Activated CD4-positive, alpha-beta T cell treated with anti-CD3 and anti-CD28 coated beads for 36 hours (primary cell): ENCODE measurements at regions not wholly inside any gene's neighbourhood (a gene's known extent, or its start where the extent isn't known, plus 50 kb on each side); places are given as distances from the start of the nearest gene placed in this dataset.
"Not testable (repeated sequence)": the region's sequence is repeated elsewhere in the genome, so short reads cannot be mapped to it uniquely, and the experiment has no call there.

ENCODE experiments used
- ATAC-seq: fragments of 200-7000 bp; cut with Tn5 transposase; one replicate; pipeline ENCODE4 v1.10.0; 2021; ENCODE audit warnings: mild to moderate bottlenecking, moderate library complexity
- CTCF ChIA-PET: fragments of 350-600 bp; sonication (Branson Sonifier 250); formaldehyde crosslinking; loops from one replicate; lab custom pipeline; 2021; ENCODE audit warnings: antibody characterized with exemption; lab: Charles Lee
- POLR2A ChIA-PET: fragments of 350-600 bp; sonication (Branson Sonifier 250); formaldehyde crosslinking; loops from one replicate; lab custom pipeline; 2021; ENCODE audit warnings: antibody characterized with exemption, inconsistent platforms; lab: Charles Lee
- DNase-seq: peaks from one replicate; pipeline ENCODE4 v3.0.0-alpha.2; 2020
- H3K27ac Mint-ChIP-seq: one replicate; pipeline ENCODE4 v1.8.0; 2021; ENCODE audit warnings: mixed read lengths
- H3K27me3 Mint-ChIP-seq: one replicate; pipeline ENCODE4 v1.8.0; 2021; ENCODE audit warnings: mixed read lengths
- H3K36me3 Mint-ChIP-seq: one replicate; pipeline ENCODE4 v1.8.0; 2021; ENCODE audit warnings: low read depth, mixed read lengths
- H3K4me1 Mint-ChIP-seq: one replicate; pipeline ENCODE4 v1.8.0; 2021; ENCODE audit warnings: mixed read lengths
- H3K4me3 Mint-ChIP-seq: one replicate; pipeline ENCODE4 v1.8.0; 2021; ENCODE audit warnings: mild to moderate bottlenecking, moderate library complexity, mixed read lengths
- H3K9me3 Mint-ChIP-seq: one replicate; pipeline ENCODE4 v1.8.0; 2021; ENCODE audit warnings: low read depth, mixed read lengths
- intact Hi-C, 2 experiments: fragments of 100-400 bp; cut with DNase I in 1 of 2; cut with micrococcal nuclease in 1 of 2; formaldehyde crosslinking; loops; one replicate each; pipeline versions ENCODE4 v1.14.2 to v1.15.1; 2022 to 2024; cut with DNase I, micrococcal nuclease

DNA sequence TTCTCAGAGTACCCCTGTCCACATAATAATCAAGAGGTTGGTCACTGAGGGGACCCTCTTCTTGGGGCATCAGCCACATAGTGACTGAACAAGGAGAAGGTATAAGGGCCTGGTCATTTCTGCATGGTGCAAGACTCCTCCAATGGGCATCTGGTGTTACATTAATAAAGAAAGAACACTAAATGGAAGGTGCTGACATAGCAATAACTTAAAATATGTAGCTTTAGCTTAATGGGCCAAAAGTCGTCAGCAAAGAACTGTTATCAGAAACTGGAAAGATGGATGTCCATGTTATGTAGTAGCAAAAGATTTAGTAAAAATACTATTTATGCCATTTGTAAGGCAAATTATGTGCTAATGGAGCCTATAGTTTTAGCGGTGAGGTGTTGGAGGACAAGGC, 916.5 kb upstream of the SOX11 start:
- DNase-seq (no peak), ATAC-seq (no peak)
- intact Hi-C loops = no loop called here
- no peaks in the 10 kb centered on the region for H3K27me3 Mint-ChIP-seq
- H3K4me3 Mint-ChIP-seq = no peak overlapping the region
- H3K36me3 Mint-ChIP-seq = no peaks in the 10 kb centered on the region
- no peaks in the 10 kb centered on the region for H3K4me1 Mint-ChIP-seq
- ChIA-PET POLR2A (no interaction called here), CTCF (no interaction called here)
- peaks cover 15% of the 10 kb centered on the region for H3K9me3 Mint-ChIP-seq
- H3K27ac Mint-ChIP-seq = no peak overlapping the region

DNA sequence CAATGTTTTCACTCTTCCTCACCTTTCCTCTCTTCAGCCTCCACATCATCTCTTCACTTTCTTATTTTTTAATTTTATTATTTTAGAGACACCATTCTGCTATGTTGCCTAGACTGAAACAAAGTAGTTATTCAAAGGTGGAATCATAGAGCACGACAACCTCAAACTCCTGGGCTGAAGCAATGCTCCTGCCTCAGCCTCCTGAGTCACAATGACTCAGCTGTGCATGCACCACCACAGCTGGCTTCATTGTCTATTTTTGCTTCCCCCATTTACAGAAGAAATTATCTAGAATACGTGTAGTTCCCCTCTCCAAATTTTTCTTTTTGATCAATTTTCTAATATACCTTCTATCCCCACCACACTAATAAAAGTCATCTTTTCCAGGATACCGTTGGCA, 911.5 kb upstream of the SOX11 start:
- Mint-ChIP-seq H3K4me1 (no peaks in the 10 kb centered on the region), H3K9me3 (peaks cover 9% of the 10 kb centered on the region), H3K27me3 (no peaks in the 10 kb centered on the region), H3K36me3 (no peaks in the 10 kb centered on the region), H3K4me3 (no peak overlapping the region), H3K27ac (no peak overlapping the region)
- POLR2A ChIA-PET = no interaction called here
- DNase-seq (no peak), ATAC-seq (no peak)
- intact Hi-C loops = no loop called here
- CTCF ChIA-PET = no interaction called here

DNA sequence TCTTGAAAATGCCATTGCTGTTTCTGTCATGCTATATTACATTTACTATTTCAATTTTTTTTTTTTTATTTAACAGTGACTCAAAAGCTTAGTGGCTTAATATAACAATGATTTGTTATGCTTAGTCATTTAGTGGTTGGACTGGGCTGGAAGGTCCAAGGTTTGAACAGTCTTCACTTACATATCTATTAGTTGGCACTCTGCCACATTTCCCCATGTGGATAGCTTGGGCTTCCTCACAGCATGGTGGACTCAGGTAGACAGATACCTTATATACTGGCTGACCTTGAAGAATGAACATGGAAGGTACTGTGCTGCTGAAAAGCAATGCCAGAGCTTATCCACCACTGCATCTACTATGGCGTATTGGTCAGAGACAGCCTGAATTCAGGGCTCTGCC, 909.5 kb upstream of the SOX11 start:
- no peaks in the 10 kb centered on the region for H3K36me3 Mint-ChIP-seq
- no peak overlapping the region for H3K4me3 Mint-ChIP-seq
- H3K27me3 Mint-ChIP-seq = no peaks in the 10 kb centered on the region
- ChIA-PET CTCF (no interaction called here), POLR2A (no interaction called here)
- no peaks in the 10 kb centered on the region for H3K4me1 Mint-ChIP-seq
- no peak for DNase-seq
- no peak for ATAC-seq
- intact Hi-C loops = no loop called here
- no peak overlapping the region for H3K27ac Mint-ChIP-seq
- peaks cover 14% of the 10 kb centered on the region for H3K9me3 Mint-ChIP-seq

DNA sequence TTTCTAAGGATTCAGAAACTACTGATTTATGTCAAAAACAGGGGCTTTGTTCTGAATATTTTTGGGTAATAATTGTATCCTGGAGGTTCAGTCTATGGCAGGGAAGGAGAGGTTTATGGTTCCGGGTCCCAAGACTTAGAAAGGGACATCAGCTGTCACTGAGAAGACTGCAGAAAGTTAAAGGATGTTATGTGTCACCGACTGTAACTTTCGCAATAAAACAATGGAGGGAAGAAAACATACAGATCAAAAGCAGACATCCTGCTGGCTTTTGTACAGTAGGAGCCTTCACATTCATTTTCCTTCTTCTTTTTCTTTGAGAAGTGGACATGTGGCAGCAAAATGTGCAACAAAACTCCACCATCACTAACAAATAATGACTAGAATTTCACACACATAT, 900.7 kb upstream of the SOX11 start:
- intact Hi-C loops = no loop called here
- Mint-ChIP-seq H3K36me3 (peaks cover 2% of the 10 kb centered on the region), H3K4me3 (no peak overlapping the region), H3K27ac (no peak overlapping the region), H3K27me3 (no peaks in the 10 kb centered on the region), H3K9me3 (peaks cover 24% of the 10 kb centered on the region), H3K4me1 (no peaks in the 10 kb centered on the region)
- POLR2A ChIA-PET = no interaction called here
- DNase-seq (no peak), ATAC-seq (no peak)
- CTCF ChIA-PET = no interaction called here

DNA sequence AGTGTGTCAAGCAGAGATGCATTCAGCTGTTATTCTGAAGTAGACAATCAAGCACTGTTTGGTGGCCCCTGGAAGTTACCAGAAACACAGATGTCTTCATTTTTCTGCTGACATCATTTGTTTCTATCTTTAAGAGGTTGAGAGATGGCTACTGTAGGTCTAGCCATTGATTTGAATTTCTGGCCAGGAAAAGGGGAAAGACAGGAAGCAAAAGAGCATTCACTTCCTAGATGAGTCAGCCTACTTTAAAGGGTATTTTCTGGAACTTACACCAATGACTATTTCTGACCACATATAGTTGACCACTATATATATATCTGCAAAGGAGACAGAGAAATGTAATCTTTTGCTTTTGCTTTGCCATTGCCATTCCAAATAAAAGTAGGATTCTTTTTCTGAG, 900.1 kb upstream of the SOX11 start:
- no peak overlapping the region for H3K27ac Mint-ChIP-seq
- no peak for ATAC-seq
- no peak for DNase-seq
- peaks cover 2% of the 10 kb centered on the region for H3K36me3 Mint-ChIP-seq
- intact Hi-C loops = no loop called here
- no peaks in the 10 kb centered on the region for H3K27me3 Mint-ChIP-seq
- no peaks in the 10 kb centered on the region for H3K4me1 Mint-ChIP-seq
- peaks cover 25% of the 10 kb centered on the region for H3K9me3 Mint-ChIP-seq
- ChIA-PET CTCF (no interaction called here), POLR2A (no interaction called here)
- no peak overlapping the region for H3K4me3 Mint-ChIP-seq

DNA sequence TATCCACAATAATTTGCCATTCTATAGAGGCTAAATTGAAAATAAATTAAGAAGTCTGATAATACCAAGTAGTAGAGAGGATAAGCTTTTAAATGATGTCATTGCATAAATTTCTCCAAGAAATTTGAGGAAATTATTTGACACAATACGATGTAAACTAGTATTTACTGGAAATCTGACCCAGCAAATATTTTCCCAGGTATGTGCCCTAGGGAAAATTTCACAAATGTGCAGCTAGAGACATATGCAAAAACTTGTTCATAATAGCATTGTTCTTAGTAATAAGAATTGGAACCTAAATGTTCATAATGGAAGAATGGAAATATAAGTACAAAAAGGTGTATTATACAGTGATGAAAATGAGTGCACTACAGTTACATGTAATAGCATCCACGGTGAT, 888.8 kb upstream of the SOX11 start:
- Mint-ChIP-seq H3K4me3 (no peak overlapping the region), H3K4me1 (no peaks in the 10 kb centered on the region)
- ATAC-seq = no peak

DNA sequence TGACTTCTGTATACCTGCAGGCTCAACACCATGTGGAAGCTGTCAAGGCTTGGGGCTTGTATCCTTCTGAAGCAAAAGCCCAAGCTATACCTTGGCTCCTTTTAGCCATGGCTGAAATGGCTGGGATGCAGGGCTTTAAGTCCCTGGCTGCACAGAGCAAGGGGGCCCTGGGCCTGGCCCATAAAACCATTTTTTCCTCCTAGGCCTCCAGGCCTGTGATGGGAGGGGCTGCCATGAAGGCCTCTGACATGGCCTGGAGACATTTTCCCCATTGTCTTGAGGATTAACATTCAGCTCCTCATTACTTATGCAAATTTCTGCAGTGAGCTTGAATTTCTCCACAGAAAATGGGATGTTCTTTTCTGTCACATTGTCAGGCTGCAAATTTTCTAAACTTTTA, 878.0 kb upstream of the SOX11 start:
- H3K4me1 Mint-ChIP-seq, POLR2A ChIA-PET, H3K4me3 Mint-ChIP-seq, H3K27ac Mint-ChIP-seq, H3K36me3 Mint-ChIP-seq, DNase-seq, H3K27me3 Mint-ChIP-seq, intact Hi-C loops, ATAC-seq, CTCF ChIA-PET: not testable (repeated sequence)
- H3K9me3 Mint-ChIP-seq = peaks cover 24% of the 10 kb centered on the region

More for the DNA sequence above, 888.8 kb upstream of the SOX11 start:
- no peaks in the 10 kb centered on the region for H3K36me3 Mint-ChIP-seq
- no peak overlapping the region for H3K27ac Mint-ChIP-seq
- DNase-seq = no peak
- POLR2A ChIA-PET = no interaction called here
- CTCF ChIA-PET = no interaction called here
- H3K27me3 Mint-ChIP-seq = no peaks in the 10 kb centered on the region
- peaks cover 3% of the 10 kb centered on the region for H3K9me3 Mint-ChIP-seq
- intact Hi-C loops = no loop called here

DNA sequence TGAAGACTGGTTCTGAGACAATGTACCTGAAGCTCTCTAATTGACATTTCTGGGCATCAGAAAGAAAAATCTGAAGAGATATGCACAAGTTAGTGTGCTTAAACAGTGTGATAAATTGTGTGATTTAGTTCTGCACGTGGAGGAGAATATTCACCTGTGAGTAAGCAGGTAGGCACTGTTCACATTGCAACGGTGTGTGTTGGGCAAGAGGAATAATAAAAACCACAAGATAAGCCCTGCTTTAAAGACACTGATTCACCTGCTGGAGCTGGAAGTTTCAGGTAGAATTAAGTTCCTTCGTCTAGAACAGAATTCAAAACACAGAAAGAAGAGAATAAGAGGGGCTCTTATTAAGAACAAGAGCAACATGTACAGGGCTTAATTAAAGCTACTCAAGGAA, 864.3 kb upstream of the SOX11 start:
- intact Hi-C loops = no loop called here
- DNase-seq = no peak
- POLR2A ChIA-PET = no interaction called here
- Mint-ChIP-seq H3K4me3 (no peak overlapping the region), H3K4me1 (no peaks in the 10 kb centered on the region), H3K27me3 (no peaks in the 10 kb centered on the region), H3K9me3 (peaks cover 3% of the 10 kb centered on the region), H3K36me3 (no peaks in the 10 kb centered on the region), H3K27ac (no peak overlapping the region)
- CTCF ChIA-PET = no interaction called here
- no peak for ATAC-seq

DNA sequence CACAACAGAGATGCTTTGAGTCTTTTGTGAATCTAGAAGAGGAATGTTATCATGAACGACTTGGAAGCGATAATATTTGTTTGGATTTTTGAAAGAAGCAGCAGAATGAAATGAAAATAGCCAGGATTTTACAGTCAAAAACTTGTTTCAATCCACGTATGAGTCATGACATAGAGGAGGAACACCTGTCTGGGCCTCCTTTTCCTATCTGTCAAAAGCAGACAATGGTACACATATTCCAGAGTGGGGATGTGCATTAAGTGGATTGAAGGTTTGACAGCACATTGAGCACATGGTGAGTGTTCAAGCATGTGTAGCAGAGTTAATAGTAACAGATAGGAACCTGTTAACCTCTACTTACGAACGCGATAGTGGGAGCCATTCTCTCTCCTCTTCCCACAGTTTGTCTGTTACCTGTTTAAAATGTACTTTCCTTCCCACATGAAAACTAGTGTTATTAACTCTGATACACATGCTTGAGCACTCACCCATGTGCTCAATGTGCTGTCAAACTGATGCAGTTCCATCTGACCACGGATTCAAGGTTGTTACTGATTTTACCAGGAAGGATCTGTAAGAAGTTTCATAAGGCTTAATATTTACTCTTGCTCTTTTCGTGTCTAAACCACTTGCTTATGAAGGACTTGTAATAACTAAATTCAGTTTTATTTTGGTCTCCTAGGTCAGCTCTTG, 863.4 kb upstream of the SOX11 start:
- CTCF ChIA-PET = no interaction called here
- POLR2A ChIA-PET = no interaction called here
- Mint-ChIP-seq H3K4me3 (no peak overlapping the region), H3K9me3 (peaks cover 4% of the 10 kb centered on the region), H3K4me1 (no peaks in the 10 kb centered on the region), H3K36me3 (no peaks in the 10 kb centered on the region), H3K27ac (no peak overlapping the region), H3K27me3 (no peaks in the 10 kb centered on the region)
- DNase-seq (no peak), ATAC-seq (no peak)
- intact Hi-C loops = no loop called here

DNA sequence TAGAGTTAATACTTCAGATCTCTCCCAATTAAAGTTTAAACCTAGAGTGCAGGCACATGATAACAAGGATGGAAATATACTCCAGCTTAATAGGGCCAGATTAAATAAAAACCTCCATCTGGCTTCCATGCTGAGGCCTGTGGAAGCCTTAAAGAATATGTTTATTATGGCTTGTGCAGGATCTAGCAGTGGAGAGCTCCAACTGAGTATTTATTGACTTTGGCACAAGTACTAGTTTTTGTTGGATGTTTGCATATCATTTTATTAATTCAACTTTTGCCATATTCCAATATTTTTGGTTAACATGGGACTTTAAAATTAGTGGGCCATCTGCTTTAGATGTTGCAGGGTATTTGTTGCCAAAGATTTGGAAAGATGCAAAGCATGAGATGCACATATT, 860.4 kb upstream of the SOX11 start:
- Mint-ChIP-seq H3K27ac (no peak overlapping the region), H3K36me3 (no peaks in the 10 kb centered on the region), H3K4me3 (no peak overlapping the region), H3K9me3 (peaks cover 8% of the 10 kb centered on the region), H3K4me1 (no peaks in the 10 kb centered on the region), H3K27me3 (no peaks in the 10 kb centered on the region)
- ATAC-seq (no peak), DNase-seq (no peak)
- ChIA-PET CTCF (no interaction called here), POLR2A (no interaction called here)
- intact Hi-C loops = no loop called here

DNA sequence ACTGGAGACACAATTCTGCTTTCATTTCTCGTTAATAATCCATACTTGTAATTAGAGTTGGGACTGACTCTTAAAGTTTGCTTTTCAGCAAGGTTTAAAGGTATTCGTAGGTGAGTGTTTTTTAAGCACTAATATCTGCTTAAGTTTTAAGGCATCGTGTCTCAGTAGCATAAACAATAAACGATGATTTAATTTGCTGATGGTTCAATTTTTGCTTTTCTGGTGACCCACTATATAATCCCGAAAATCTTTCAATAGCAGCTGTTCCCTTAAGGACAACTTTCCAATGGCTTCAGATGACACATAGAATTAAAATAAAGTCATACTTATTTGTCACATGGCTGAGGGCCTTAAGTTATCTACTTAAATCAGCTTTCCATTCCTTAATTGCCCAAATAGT, 859.5 kb upstream of the SOX11 start:
- Mint-ChIP-seq H3K27ac (no peak overlapping the region), H3K27me3 (no peaks in the 10 kb centered on the region), H3K9me3 (peaks cover 8% of the 10 kb centered on the region), H3K36me3 (peaks cover 1% of the 10 kb centered on the region), H3K4me1 (no peaks in the 10 kb centered on the region), H3K4me3 (no peak overlapping the region)
- intact Hi-C loops = no loop called here
- DNase-seq = no peak
- no peak for ATAC-seq
- ChIA-PET POLR2A (no interaction called here), CTCF (no interaction called here)

DNA sequence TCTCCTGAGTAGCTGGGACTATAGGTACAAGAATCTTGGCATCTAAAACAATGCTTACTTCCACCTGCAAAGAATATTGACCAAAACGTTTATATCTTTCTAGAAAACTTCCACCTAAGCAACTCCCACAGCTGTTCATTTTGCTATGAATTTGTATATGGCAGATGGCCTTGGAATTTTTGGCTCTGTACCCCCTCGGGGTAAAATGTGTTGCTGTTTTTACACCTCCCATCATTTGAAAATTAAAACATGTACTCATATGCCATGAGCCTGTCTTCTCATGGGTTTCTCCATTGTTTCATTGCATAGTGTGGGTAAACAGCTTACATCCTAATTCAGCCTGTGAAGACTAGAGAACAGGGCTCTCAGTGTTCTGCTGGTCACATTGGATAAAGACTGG, 853.6 kb upstream of the SOX11 start:
- H3K27me3 Mint-ChIP-seq = no peaks in the 10 kb centered on the region
- ChIA-PET CTCF (no interaction called here), POLR2A (no interaction called here)
- H3K4me1 Mint-ChIP-seq = no peaks in the 10 kb centered on the region
- no peak overlapping the region for H3K27ac Mint-ChIP-seq
- intact Hi-C loops = no loop called here
- peaks cover 1% of the 10 kb centered on the region for H3K36me3 Mint-ChIP-seq
- no peak overlapping the region for H3K4me3 Mint-ChIP-seq
- no peak for ATAC-seq
- peaks cover 9% of the 10 kb centered on the region for H3K9me3 Mint-ChIP-seq
- no peak for DNase-seq

DNA sequence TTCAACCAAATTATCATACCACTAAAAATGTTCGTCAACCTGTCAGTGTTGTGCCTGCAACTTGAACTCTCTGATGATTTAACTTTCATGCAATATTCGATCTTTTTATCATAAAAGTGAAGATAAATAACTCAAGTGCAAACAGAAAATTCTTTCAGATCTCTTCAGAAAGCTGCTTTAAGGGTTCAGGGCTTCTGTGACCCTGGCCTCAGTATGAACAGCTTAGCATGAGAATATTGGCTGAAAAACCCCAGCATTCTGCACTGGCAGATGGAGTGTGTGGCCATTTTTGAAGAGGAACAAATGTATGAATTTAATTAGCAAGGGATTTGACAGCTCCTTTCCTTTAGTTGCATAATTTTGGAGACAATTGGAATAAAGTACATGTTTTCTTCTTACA, 851.4 kb upstream of the SOX11 start:
- Mint-ChIP-seq H3K36me3 (peaks cover 1% of the 10 kb centered on the region), H3K4me3 (no peak overlapping the region), H3K4me1 (no peaks in the 10 kb centered on the region), H3K27me3 (no peaks in the 10 kb centered on the region), H3K27ac (no peak overlapping the region), H3K9me3 (peaks cover 8% of the 10 kb centered on the region)
- ChIA-PET POLR2A (no interaction called here), CTCF (no interaction called here)
- no peak for DNase-seq
- intact Hi-C loops = no loop called here
- ATAC-seq = no peak
